ENCODE measurements at regions not wholly inside any gene's neighbourhood (a gene's known extent, or its start where the extent isn't known, plus 50 kb on each side); places are given as distances from the start of the nearest gene placed in this dataset.

GRCh38 chr17:27216836-27217235 lies 77.1 kb upstream of the WSB1 start:
- TF ChIP-seq CTCF (IDR thresholded peaks at IDR 0.05), result no peak
- no peak for TF ChIP-seq POLR2AphosphoS5 (IDR thresholded peaks at IDR 0.05)

Measured in breast epithelium (tissue), 3 donors.